ENCODE measurements at regions not wholly inside any gene's neighbourhood (a gene's known extent, or its start where the extent isn't known, plus 50 kb on each side); places are given as distances from the start of the nearest gene placed in this dataset.

GRCh38 chr1:101290922-101291561 lies 54.2 kb downstream of the S1PR1 start:
- TF ChIP-seq REST (IDR thresholded peaks at IDR 0.05; ENCODE audit: low read depth), result no peak
- no peak for TF ChIP-seq CEBPB (IDR thresholded peaks at IDR 0.05)
- no peak for TF ChIP-seq EGR1 (IDR thresholded peaks at IDR 0.05)
- TF ChIP-seq ZBTB7A (IDR thresholded peaks at IDR 0.05; ENCODE audit: low read depth), result no peak
- no peak for TF ChIP-seq TAF1 (IDR thresholded peaks at IDR 0.05; ENCODE audit: low read depth)
- no peak for TF ChIP-seq USF1 (IDR thresholded peaks at IDR 0.05)
- TF ChIP-seq TEAD4 (IDR thresholded peaks at IDR 0.05), result no peak
- TF ChIP-seq EP300 (IDR thresholded peaks at IDR 0.05; ENCODE audit: borderline replicate concordance), result no peak
- no peak for TF ChIP-seq FOXM1 (IDR thresholded peaks at IDR 0.05; ENCODE audit: borderline replicate concordance, low read depth)
- no peak for TF ChIP-seq MAX (IDR thresholded peaks at IDR 0.05)
- no peak for TF ChIP-seq YY1 (IDR thresholded peaks at IDR 0.05; ENCODE audit: low read depth)
- no peak for TF ChIP-seq NFIC (IDR thresholded peaks at IDR 0.05)
- no peak for TF ChIP-seq CREB1 (IDR thresholded peaks at IDR 0.05; ENCODE audit: low read depth)
- no peak for TF ChIP-seq RAD21 (IDR thresholded peaks at IDR 0.05; ENCODE audit: low read depth)

- no peak for TF ChIP-seq ZBTB7A (IDR thresholded peaks at IDR 0.05; ENCODE audit: low read depth)
- no peak for TF ChIP-seq REST (IDR thresholded peaks at IDR 0.05; ENCODE audit: low read depth)
- TF ChIP-seq MAX (IDR thresholded peaks at IDR 0.05), result no peak
Observed at GRCh38 chr1:101291562-101292380, 55.0 kb downstream of the S1PR1 start.

GRCh38 chr1:101293461-101294051 lies 56.7 kb downstream of the S1PR1 start:
- no peak for TF ChIP-seq USF1 (IDR thresholded peaks at IDR 0.05)
- TF ChIP-seq NFIC (IDR thresholded peaks at IDR 0.05), result no peak
- no peak for TF ChIP-seq TEAD4 (IDR thresholded peaks at IDR 0.05)
- no peak for TF ChIP-seq REST (IDR thresholded peaks at IDR 0.05; ENCODE audit: low read depth)
- no peak for TF ChIP-seq MAX (IDR thresholded peaks at IDR 0.05)
- no peak for TF ChIP-seq EGR1 (IDR thresholded peaks at IDR 0.05)
- no peak for TF ChIP-seq CREB1 (IDR thresholded peaks at IDR 0.05; ENCODE audit: low read depth)
- TF ChIP-seq ZBTB7A (IDR thresholded peaks at IDR 0.05; ENCODE audit: low read depth), result no peak
- TF ChIP-seq RAD21 (IDR thresholded peaks at IDR 0.05; ENCODE audit: low read depth), result no peak
- TF ChIP-seq YY1 (IDR thresholded peaks at IDR 0.05; ENCODE audit: low read depth), result no peak
- no peak for TF ChIP-seq TCF12 (IDR thresholded peaks at IDR 0.05; ENCODE audit: low read depth)
- TF ChIP-seq EP300 (IDR thresholded peaks at IDR 0.05; ENCODE audit: borderline replicate concordance), result no peak
- no peak for TF ChIP-seq FOXM1 (IDR thresholded peaks at IDR 0.05; ENCODE audit: borderline replicate concordance, low read depth)
- no peak for TF ChIP-seq CEBPB (IDR thresholded peaks at IDR 0.05)
- no peak for TF ChIP-seq TAF1 (IDR thresholded peaks at IDR 0.05; ENCODE audit: low read depth)

Measured in Ishikawa (cell line).